CD4-positive, alpha-beta T cell (primary cell): ENCODE measurements at regions not wholly inside any gene's neighbourhood (a gene's known extent, or its start where the extent isn't known, plus 50 kb on each side); places are given as distances from the start of the nearest gene placed in this dataset.

Experiments
- ATAC-seq: fragments of 200-7000 bp; cut with Tn5 transposase; one replicate; pipeline ENCODE4 v1.10.0; 2022; ENCODE audit warnings: mild to moderate bottlenecking; ENCODE audit not compliant: poor library complexity
- CTCF ChIA-PET: fragments of 350-600 bp; sonication (Branson Sonifier 250); formaldehyde crosslinking; loops from one replicate; lab custom pipeline; 2021; ENCODE audit warnings: antibody characterized with exemption, inconsistent platforms; lab: Charles Lee
- POLR2A ChIA-PET: fragments of 350-600 bp; sonication (Branson Sonifier 250); formaldehyde crosslinking; loops from one replicate; lab custom pipeline; 2021; ENCODE audit warnings: antibody characterized with exemption, inconsistent platforms; lab: Charles Lee
- DNase-seq, 14 experiments: peaks; one replicate each; pipeline ENCODE4 v3.0.0-alpha.2; 2013 to 2020; ENCODE audit warnings: mixed read lengths in 2 of 14
- H3K27ac ChIP-seq, 2 donors: one replicate each; pipeline versions ENCODE4 v1.5.1 to v1.7.0; 2013; ENCODE audit warnings: low read length in 2 of 2, low read depth in 1 of 2, mild to moderate bottlenecking in 1 of 2
- H3K27me3 ChIP-seq, 2 experiments: 1 replicate in 1 of 2; 2 replicates in 1 of 2; pipeline versions ENCODE4 v1.6.1 to v1.7.0; 2013; ENCODE audit warnings: low read length in 2 of 2, control low read depth in 1 of 2, mild to moderate bottlenecking in 1 of 2, moderate library complexity in 1 of 2; ENCODE audit not compliant: insufficient read depth in 2 of 2, control insufficient read depth in 1 of 2
- H3K36me3 ChIP-seq: one replicate; pipeline ENCODE4 v1.6.1; 2013; ENCODE audit warnings: low read length, control low read depth; ENCODE audit not compliant: insufficient read depth
- H3K4me1 ChIP-seq: one replicate; pipeline ENCODE4 v1.6.1; 2013; ENCODE audit warnings: low read length, control low read depth; ENCODE audit not compliant: insufficient read depth
- H3K4me3 ChIP-seq: one replicate; pipeline ENCODE4 v1.5.1; 2013; ENCODE audit warnings: mild to moderate bottlenecking, low read length, moderate library complexity
- H3K9me3 ChIP-seq, 2 experiments: 1 replicate in 1 of 2; 2 replicates in 1 of 2; pipeline versions ENCODE4 v1.6.1 to v1.7.0; 2013; ENCODE audit warnings: low read length in 2 of 2, mild to moderate bottlenecking in 2 of 2, control low read depth in 1 of 2, moderate library complexity in 1 of 2; ENCODE audit not compliant: control insufficient read depth in 1 of 2, insufficient read depth in 1 of 2
- H3K27ac Mint-ChIP-seq: one replicate; pipeline ENCODE4 v1.8.0; 2020; ENCODE audit warnings: mixed read lengths
- H3K27me3 Mint-ChIP-seq: one replicate; pipeline ENCODE4 v1.8.0; 2021; ENCODE audit warnings: mixed read lengths
- H3K36me3 Mint-ChIP-seq: one replicate; pipeline ENCODE4 v1.8.0; 2021; ENCODE audit warnings: low read depth, mixed read lengths
- H3K4me1 Mint-ChIP-seq: one replicate; pipeline ENCODE4 v1.8.0; 2021; ENCODE audit warnings: low read depth, mixed read lengths
- H3K4me3 Mint-ChIP-seq: one replicate; pipeline ENCODE4 v1.8.0; 2020; ENCODE audit warnings: mild to moderate bottlenecking, mixed read lengths
- H3K9me3 Mint-ChIP-seq: one replicate; pipeline ENCODE4 v1.8.0; 2020; ENCODE audit warnings: mixed read lengths
- intact Hi-C, 2 experiments: fragments of 100-400 bp; cut with DNase I in 1 of 2; cut with micrococcal nuclease in 1 of 2; formaldehyde crosslinking; loops; one replicate each; pipeline versions ENCODE4 v1.15.1 to v1.9.0; 2023 to 2025; cut with DNase I, micrococcal nuclease
- TF ChIP-seq, protein P1 (sequence below): fragments of 200-600 bp; IDR thresholded peaks from one replicate; pipeline ENCODE4 v1.8.0; 2022; ENCODE audit warnings: antibody characterized with exemption, mild to moderate bottlenecking

DNA sequence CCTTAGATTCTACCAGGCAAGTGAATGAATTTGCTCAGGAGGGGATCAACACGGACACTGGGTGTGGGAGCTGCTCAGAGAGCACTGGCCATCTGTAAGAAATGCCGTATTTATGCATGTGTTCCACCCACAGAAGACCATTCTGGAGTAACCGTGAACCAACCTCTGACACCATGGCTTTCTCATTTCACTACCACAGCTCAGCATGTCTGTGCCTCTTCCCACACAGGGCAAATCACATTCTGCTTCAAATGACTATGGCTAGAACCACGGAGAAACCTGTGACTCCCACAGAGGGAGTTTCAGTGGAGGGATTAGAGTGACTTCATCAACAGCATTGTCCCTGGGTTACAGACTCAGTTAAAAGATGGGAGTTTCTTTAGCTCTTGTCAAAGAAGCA lies 893.4 kb downstream of the XPNPEP1 start:
- no peak overlapping the region for H3K27ac ChIP-seq
- H3K36me3 Mint-ChIP-seq = no peaks in the 10 kb centered on the region
- H3K27me3 ChIP-seq = no peaks in the 10 kb centered on the region
- DNase-seq (no peak), ATAC-seq (no peak)
- H3K4me3 ChIP-seq = no peak overlapping the region
- intact Hi-C loops = no loop called here
- H3K9me3 Mint-ChIP-seq = peaks cover 5% of the 10 kb centered on the region
- no peak overlapping the region for H3K4me3 Mint-ChIP-seq
- no peak overlapping the region for H3K27ac Mint-ChIP-seq
- no peaks in the 10 kb centered on the region for H3K27me3 Mint-ChIP-seq
- no peaks in the 10 kb centered on the region for H3K36me3 ChIP-seq
- H3K4me1 ChIP-seq = no peaks in the 10 kb centered on the region
- TF ChIP-seq, protein P1, sequence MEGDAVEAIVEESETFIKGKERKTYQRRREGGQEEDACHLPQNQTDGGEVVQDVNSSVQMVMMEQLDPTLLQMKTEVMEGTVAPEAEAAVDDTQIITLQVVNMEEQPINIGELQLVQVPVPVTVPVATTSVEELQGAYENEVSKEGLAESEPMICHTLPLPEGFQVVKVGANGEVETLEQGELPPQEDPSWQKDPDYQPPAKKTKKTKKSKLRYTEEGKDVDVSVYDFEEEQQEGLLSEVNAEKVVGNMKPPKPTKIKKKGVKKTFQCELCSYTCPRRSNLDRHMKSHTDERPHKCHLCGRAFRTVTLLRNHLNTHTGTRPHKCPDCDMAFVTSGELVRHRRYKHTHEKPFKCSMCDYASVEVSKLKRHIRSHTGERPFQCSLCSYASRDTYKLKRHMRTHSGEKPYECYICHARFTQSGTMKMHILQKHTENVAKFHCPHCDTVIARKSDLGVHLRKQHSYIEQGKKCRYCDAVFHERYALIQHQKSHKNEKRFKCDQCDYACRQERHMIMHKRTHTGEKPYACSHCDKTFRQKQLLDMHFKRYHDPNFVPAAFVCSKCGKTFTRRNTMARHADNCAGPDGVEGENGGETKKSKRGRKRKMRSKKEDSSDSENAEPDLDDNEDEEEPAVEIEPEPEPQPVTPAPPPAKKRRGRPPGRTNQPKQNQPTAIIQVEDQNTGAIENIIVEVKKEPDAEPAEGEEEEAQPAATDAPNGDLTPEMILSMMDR = no peak
- POLR2A ChIA-PET = no interaction called here
- CTCF ChIA-PET = no interaction called here
- peaks cover 1 to 4% of the 10 kb centered on the region in 2 experiments for H3K9me3 ChIP-seq
- no peaks in the 10 kb centered on the region for H3K4me1 Mint-ChIP-seq

DNA sequence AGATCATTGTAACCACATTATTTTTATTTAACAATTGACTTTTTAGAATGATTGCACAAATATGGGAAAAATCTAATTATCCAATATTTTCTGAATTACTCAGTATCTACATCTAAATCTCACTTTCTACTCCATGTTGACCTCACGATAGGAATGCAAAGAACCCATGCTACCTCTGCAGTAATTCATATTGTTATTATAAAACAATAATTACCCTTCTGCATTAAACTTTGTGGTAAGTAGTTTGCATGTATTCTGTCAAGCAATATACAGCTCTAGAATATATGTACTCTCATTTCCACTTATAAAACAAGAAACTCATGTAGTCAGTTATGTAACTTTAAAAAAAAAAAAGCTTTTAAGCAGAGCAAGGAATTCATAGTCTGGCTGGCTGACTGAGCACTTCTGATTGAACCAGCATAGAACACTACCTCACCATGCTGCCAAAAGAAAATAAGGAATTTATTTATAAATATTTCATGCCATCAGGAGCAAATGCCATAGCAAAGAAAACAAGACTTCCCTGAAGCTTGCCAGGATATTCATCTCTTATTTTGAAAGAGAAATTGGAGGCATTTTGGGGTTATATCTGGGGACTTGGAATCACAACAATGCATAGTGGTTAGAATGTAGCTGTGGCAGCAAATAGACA lies 895.7 kb downstream of the XPNPEP1 start:
- DNase-seq = no peak
- Mint-ChIP-seq H3K27me3 (no peaks in the 10 kb centered on the region), H3K4me1 (no peaks in the 10 kb centered on the region), H3K36me3 (no peaks in the 10 kb centered on the region), H3K27ac (no peak overlapping the region), H3K9me3 (peaks cover 5% of the 10 kb centered on the region), H3K4me3 (no peak overlapping the region)
- no peak for ATAC-seq
- Histone ChIP-seq H3K36me3 (no peaks in the 10 kb centered on the region), H3K27ac (no peak overlapping the region), H3K27me3 (no peaks in the 10 kb centered on the region), H3K9me3 (peaks cover 4% of the 10 kb centered on the region in 2 experiments), H3K4me1 (no peaks in the 10 kb centered on the region), H3K4me3 (no peak overlapping the region)
- POLR2A ChIA-PET = no interaction called here
- CTCF ChIA-PET = no interaction called here
- intact Hi-C loops = no loop called here
- TF ChIP-seq, protein P1 = no peak

DNA sequence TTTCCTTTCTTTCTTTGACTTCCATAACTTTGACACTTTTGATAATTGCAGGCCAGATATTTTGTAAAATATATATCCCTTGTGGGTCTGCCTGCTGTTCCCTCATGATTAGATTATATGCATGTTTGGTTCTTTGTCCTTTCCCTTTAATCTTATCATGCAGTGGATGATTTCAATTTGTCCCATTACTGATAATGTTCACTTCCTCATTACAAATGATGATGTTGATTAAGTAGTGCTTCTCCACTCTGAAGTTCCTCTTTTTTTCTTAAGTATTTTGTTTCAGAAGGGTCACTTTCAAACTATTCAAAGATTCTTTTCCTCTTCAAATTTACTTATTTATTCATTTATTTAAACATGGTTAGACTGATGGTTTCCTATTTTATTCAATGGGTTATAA lies 898.1 kb downstream of the XPNPEP1 start:
- no peak overlapping the region for H3K4me3 ChIP-seq
- no peaks in the 10 kb centered on the region for H3K36me3 Mint-ChIP-seq
- no peak overlapping the region for H3K27ac ChIP-seq
- DNase-seq = no peak
- H3K9me3 ChIP-seq = peaks cover 4% of the 10 kb centered on the region in 2 experiments
- no peaks in the 10 kb centered on the region for H3K4me1 ChIP-seq
- no peaks in the 10 kb centered on the region for H3K27me3 ChIP-seq
- ChIA-PET POLR2A (no interaction called here), CTCF (no interaction called here)
- H3K27ac Mint-ChIP-seq = no peak overlapping the region
- no peaks in the 10 kb centered on the region for H3K4me1 Mint-ChIP-seq
- H3K4me3 Mint-ChIP-seq = no peak overlapping the region
- peaks cover 5% of the 10 kb centered on the region for H3K9me3 Mint-ChIP-seq
- intact Hi-C loops = no loop called here
- TF ChIP-seq, protein P1 = no peak
- ATAC-seq = no peak
- no peaks in the 10 kb centered on the region for H3K36me3 ChIP-seq
- H3K27me3 Mint-ChIP-seq = no peaks in the 10 kb centered on the region
